ENCODE measurements at regions not wholly inside any gene's neighbourhood (a gene's known extent, or its start where the extent isn't known, plus 50 kb on each side); places are given as distances from the start of the nearest gene placed in this dataset.
"Not testable (repeated sequence)": the region's sequence is repeated elsewhere in the genome, so short reads cannot be mapped to it uniquely, and the experiment has no call there.

GRCh38 chr18:65606551-65607130 lies 144.2 kb upstream of the CDH7 start:
- Histone ChIP-seq H3K27me3 (no peaks in the 10 kb centered on the region), H3K27ac (no peak overlapping the region), H3K4me1 (no peaks in the 10 kb centered on the region), H3K4me3 (no peak overlapping the region), H3K36me3 (no peaks in the 10 kb centered on the region), H3K9me3 (no peaks in the 10 kb centered on the region)
- intact Hi-C loops (cut with DNase I) = no loop called here
- DNase-seq = no peak
- WGBS, 2 donors = 78 to 82% methylated on average over 3 of the region's 3 CpGs
- no peak for TF ChIP-seq POLR2A (IDR thresholded peaks at IDR 0.05)
- TF ChIP-seq CTCF (IDR thresholded peaks at IDR 0.05) = no peak
- no peak for TF ChIP-seq POLR2AphosphoS5 (IDR thresholded peaks at IDR 0.05)
- no peak for TF ChIP-seq EP300 (IDR thresholded peaks at IDR 0.05)

- H3K4me3 ChIP-seq; H3K36me3 ChIP-seq; H3K27ac ChIP-seq; H3K9me3 ChIP-seq; DNase-seq; H3K27me3 ChIP-seq; intact Hi-C loops (cut with DNase I); H3K4me1 ChIP-seq: not testable (repeated sequence)
- 94 to 96% methylated on average over 30 of the region's 30 CpGs for WGBS, 2 donors
Measured at GRCh38 chr18:65605352-65605751, 145.5 kb upstream of the CDH7 start.

GRCh38 chr18:65601775-65602174 lies 149.0 kb upstream of the CDH7 start:
- TF ChIP-seq CTCF (IDR thresholded peaks at IDR 0.05) (no peak), POLR2A (IDR thresholded peaks at IDR 0.05) (no peak), EP300 (IDR thresholded peaks at IDR 0.05) (no peak), POLR2AphosphoS5 (IDR thresholded peaks at IDR 0.05) (no peak)
- intact Hi-C loops (cut with DNase I) = no loop called here
- H3K9me3 ChIP-seq = no peaks in the 10 kb centered on the region
- WGBS, 2 donors = 72 to 76% methylated on average over 2 of the region's 2 CpGs
- H3K27ac ChIP-seq = no peak overlapping the region
- no peaks in the 10 kb centered on the region for H3K36me3 ChIP-seq
- H3K4me1 ChIP-seq = no peaks in the 10 kb centered on the region
- no peaks in the 10 kb centered on the region for H3K27me3 ChIP-seq
- no peak overlapping the region for H3K4me3 ChIP-seq
- no peak for DNase-seq

GRCh38 chr18:65592435-65592834 lies 158.4 kb upstream of the CDH7 start:
- 30 to 70% methylated on average over 4 of the region's 4 CpGs for WGBS, 2 donors
- H3K9me3 ChIP-seq = no peaks in the 10 kb centered on the region
- no peak for DNase-seq
- H3K27me3 ChIP-seq = no peaks in the 10 kb centered on the region
- intact Hi-C loops (cut with DNase I) = no loop called here
- no peaks in the 10 kb centered on the region for H3K4me1 ChIP-seq
- H3K4me3 ChIP-seq = no peak overlapping the region
- no peak for TF ChIP-seq EP300 (IDR thresholded peaks at IDR 0.05)
- no peak for TF ChIP-seq POLR2A (IDR thresholded peaks at IDR 0.05)
- no peak for TF ChIP-seq POLR2AphosphoS5 (IDR thresholded peaks at IDR 0.05)
- no peak for TF ChIP-seq CTCF (IDR thresholded peaks at IDR 0.05)
- no peak overlapping the region for H3K27ac ChIP-seq
- H3K36me3 ChIP-seq = no peaks in the 10 kb centered on the region

- DNase-seq = no peak
- H3K27me3 ChIP-seq = no peaks in the 10 kb centered on the region
- H3K9me3 ChIP-seq = no peaks in the 10 kb centered on the region
- no peak overlapping the region for H3K4me3 ChIP-seq
- H3K36me3 ChIP-seq = no peaks in the 10 kb centered on the region
- WGBS, 2 donors = 79 to 88% methylated on average over 3 of the region's 3 CpGs
- no peak overlapping the region for H3K27ac ChIP-seq
- no peaks in the 10 kb centered on the region for H3K4me1 ChIP-seq
- intact Hi-C loops (cut with DNase I) = no loop called here
- TF ChIP-seq EP300 (IDR thresholded peaks at IDR 0.05) = no peak
- no peak for TF ChIP-seq POLR2AphosphoS5 (IDR thresholded peaks at IDR 0.05)
- no peak for TF ChIP-seq CTCF (IDR thresholded peaks at IDR 0.05)
- TF ChIP-seq POLR2A (IDR thresholded peaks at IDR 0.05) = no peak
Measured at GRCh38 chr18:65587491-65587890, 163.3 kb upstream of the CDH7 start.

GRCh38 chr18:65582094-65582493 lies 168.7 kb upstream of the CDH7 start:
- H3K27ac ChIP-seq; intact Hi-C loops (cut with DNase I); DNase-seq; H3K4me1 ChIP-seq; H3K4me3 ChIP-seq; H3K36me3 ChIP-seq; H3K9me3 ChIP-seq; H3K27me3 ChIP-seq: not testable (repeated sequence)
- no CpG with 5 or more reads among the region's 2 CpGs for WGBS, 2 donors
